ENCODE measurements at regions not wholly inside any gene's neighbourhood (a gene's known extent, or its start where the extent isn't known, plus 50 kb on each side); places are given as distances from the start of the nearest gene placed in this dataset.

- Mint-ChIP-seq H3K27ac (no peak overlapping the region), H3K36me3 (ENCODE audit: low read depth) (peaks cover 4% of the 10 kb centered on the region)
- POLR2A ChIA-PET = interaction anchor here (0.9 kb wide), 1 partner anchor 57 kb away, joined by 3 read pairs; no protein-coding TSS in a partner anchor
Measured at GRCh38 chr6:14912706-14913105, 333.2 kb upstream of the JARID2 start.

GRCh38 chr6:14913931-14914330, 331.9 kb upstream of the JARID2 start:
- peaks cover 17% of the 10 kb centered on the region for H3K4me1 Mint-ChIP-seq (ENCODE audit: low read depth)
- ATAC-seq (no peak), DNase-seq (no peak)
- CTCF ChIA-PET = no interaction called here
- H3K4me3 Mint-ChIP-seq = no peak overlapping the region
- no peak for TF ChIP-seq CTCF (IDR thresholded peaks at IDR 0.05)
- peaks cover 4% of the 10 kb centered on the region for H3K9me3 Mint-ChIP-seq
- intact Hi-C loops (cut with micrococcal nuclease) = no loop called here
- H3K27ac Mint-ChIP-seq = no peak overlapping the region
- POLR2A ChIA-PET = no interaction called here
- H3K36me3 Mint-ChIP-seq (ENCODE audit: low read depth) = peaks cover 4% of the 10 kb centered on the region
- H3K27me3 Mint-ChIP-seq = no peaks in the 10 kb centered on the region

More at GRCh38 chr6:14912706-14913105, 333.2 kb upstream of the JARID2 start:
- CTCF ChIA-PET = no interaction called here
- ATAC-seq (no peak), DNase-seq (no peak)
- no peaks in the 10 kb centered on the region for H3K27me3 Mint-ChIP-seq
- peaks cover 4% of the 10 kb centered on the region for H3K9me3 Mint-ChIP-seq
- no peak overlapping the region for H3K4me3 Mint-ChIP-seq
- H3K4me1 Mint-ChIP-seq (ENCODE audit: low read depth) = peaks cover 17% of the 10 kb centered on the region
- intact Hi-C loops (cut with micrococcal nuclease) = no loop called here
- TF ChIP-seq CTCF (IDR thresholded peaks at IDR 0.05) = no peak

GRCh38 chr6:14915888-14916832, 329.7 kb upstream of the JARID2 start:
- H3K4me1 Mint-ChIP-seq (ENCODE audit: low read depth) = peaks cover 4% of the 10 kb centered on the region
- no peak for TF ChIP-seq CTCF (IDR thresholded peaks at IDR 0.05)
- H3K9me3 Mint-ChIP-seq = no peaks in the 10 kb centered on the region
- DNase-seq (no peak), ATAC-seq (no peak)
- intact Hi-C loops (cut with micrococcal nuclease) = no loop called here
- ChIA-PET CTCF (no interaction called here), POLR2A (interaction anchor here (1.4 kb wide), 1 partner anchor 33 kb away, joined by 4 read pairs; no protein-coding TSS in a partner anchor)
- H3K36me3 Mint-ChIP-seq (ENCODE audit: low read depth) = no peaks in the 10 kb centered on the region
- H3K4me3 Mint-ChIP-seq = no peak overlapping the region
- H3K27ac Mint-ChIP-seq = no peak overlapping the region
- no peaks in the 10 kb centered on the region for H3K27me3 Mint-ChIP-seq

- Mint-ChIP-seq H3K27ac (no peak overlapping the region), H3K4me3 (no peak overlapping the region), H3K36me3 (ENCODE audit: low read depth) (no peaks in the 10 kb centered on the region), H3K9me3 (no peaks in the 10 kb centered on the region), H3K4me1 (ENCODE audit: low read depth) (no peaks in the 10 kb centered on the region), H3K27me3 (no peaks in the 10 kb centered on the region)
- CTCF ChIA-PET = no interaction called here
- DNase-seq = no peak
- ATAC-seq = no peak
- intact Hi-C loops (cut with micrococcal nuclease) = no loop called here
- POLR2A ChIA-PET = no interaction called here
- TF ChIP-seq CTCF (IDR thresholded peaks at IDR 0.05) = no peak
Measured at GRCh38 chr6:14917109-14917910, 328.6 kb upstream of the JARID2 start.
